OCI-LY7 (cell line): ENCODE measurements at regions not wholly inside any gene's neighbourhood (a gene's known extent, or its start where the extent isn't known, plus 50 kb on each side); places are given as distances from the start of the nearest gene placed in this dataset.

Experiments used
- BruUV-seq: library from RNA; stranded (reverse); fragments of 400-500 nt; replicated peaks from 2 replicates; lab custom pipeline; 2021; lab: Mats Ljungman, UMichigan
- CTCF ChIA-PET: fragments of 300-600 bp; sonication (Branson Sonifier 250); formaldehyde crosslinking; loops from one replicate; lab custom pipeline; 2022; ENCODE audit warnings: antibody characterized with exemption; ENCODE audit not compliant: unreplicated experiment; lab: Charles Lee
- POLR2A ChIA-PET: fragments of 300-600 bp; sonication (Branson Sonifier 250); formaldehyde crosslinking; loops from one replicate; lab custom pipeline; 2022; ENCODE audit warnings: antibody characterized with exemption; lab: Charles Lee
- DNase-seq: peaks from one replicate; pipeline ENCODE4 v3.0.0-alpha.2; 2015; ENCODE audit warnings: low spot score
- H2AFZ ChIP-seq: fragments of 200-600 bp; sonication (generic), shearing (Covaris generic); 2 replicates; pipeline ENCODE4 v1.6.1; 2014; ENCODE audit warnings: mild to moderate bottlenecking, antibody characterized with exemption, low read length, moderate library complexity
- H3K27ac ChIP-seq: fragments of 200-600 bp; sonication (generic); 2 replicates; pipeline ENCODE4 v1.5.1; 2014; ENCODE audit warnings: mixed run types, low read depth, mild to moderate bottlenecking, moderate library complexity, low read length, inconsistent platforms; ENCODE audit not compliant: poor library complexity, severe bottlenecking
- H3K36me3 ChIP-seq: fragments of 200-600 bp; sonication (generic); 2 replicates; pipeline ENCODE4 v1.6.1; 2014; ENCODE audit warnings: mild to moderate bottlenecking, antibody characterized with exemption, low read length, moderate library complexity, mixed read lengths; ENCODE audit not compliant: insufficient read depth
- H3K4me1 ChIP-seq: fragments of 200-600 bp; sonication (generic); 2 replicates; pipeline ENCODE4 v1.5.1; 2014; ENCODE audit warnings: mild to moderate bottlenecking, low read length; ENCODE audit not compliant: insufficient read depth, poor library complexity, severe bottlenecking
- H3K4me2 ChIP-seq: fragments of 200-600 bp; sonication (generic); 2 replicates; pipeline ENCODE4 v1.6.1; 2014; ENCODE audit warnings: mild to moderate bottlenecking, low read length
- H3K4me3 ChIP-seq: fragments of 200-600 bp; sonication (generic); 2 replicates; pipeline ENCODE4 v1.5.1; 2014; ENCODE audit warnings: mild to moderate bottlenecking, low read depth, low read length; ENCODE audit not compliant: poor library complexity, severe bottlenecking
- H3K79me2 ChIP-seq: fragments of 200-600 bp; sonication (generic); 2 replicates; pipeline ENCODE4 v1.6.1; 2016; ENCODE audit warnings: low read depth, mild to moderate bottlenecking, low read length, moderate library complexity, mixed read lengths; ENCODE audit not compliant: insufficient read depth
- H3K9me2 ChIP-seq: fragments of 200-600 bp; sonication (generic); 2 replicates; pipeline ENCODE4 v1.6.1; 2016; ENCODE audit warnings: mild to moderate bottlenecking, low read length, mixed read lengths; ENCODE audit not compliant: insufficient read depth
- H3K9me3 ChIP-seq: fragments of 200-600 bp; sonication (generic); 2 replicates; pipeline ENCODE4 v1.6.1; 2014; ENCODE audit warnings: mild to moderate bottlenecking, mixed run types, low read length, mixed read lengths
- H4K20me1 ChIP-seq: fragments of 200-600 bp; sonication (generic); 2 replicates; pipeline ENCODE4 v1.6.1; 2014; ENCODE audit warnings: mild to moderate bottlenecking, antibody characterized with exemption, low read length, moderate library complexity, mixed read lengths; ENCODE audit not compliant: insufficient read depth
- CTCF ChIP-seq: fragments of 200-600 bp; sonication (generic); conservative IDR thresholded peaks from 2 replicates; pipeline ENCODE4 v1.5.1; 2014; ENCODE audit warnings: mild to moderate bottlenecking, antibody characterized with exemption, low read length, moderate library complexity, mixed read lengths
- EZH2phosphoT487 ChIP-seq: fragments of 200-600 bp; sonication (generic); IDR thresholded peaks from 2 replicates; pipeline ENCODE4 v1.6.1; 2018; ENCODE audit warnings: low read depth, borderline replicate concordance, mild to moderate bottlenecking, mixed run types, antibody characterized with exemption, low read length, moderate library complexity, mixed read lengths
- intact Hi-C: fragments of 100-400 bp; cut with micrococcal nuclease; formaldehyde crosslinking; loops from one replicate; pipeline ENCODE4 v1.10.0; 2022; ENCODE audit not compliant: unreplicated experiment

GRCh38 chr6:91088515-91088914 is 501.6 kb upstream of the MAP3K7 start:
- DNase-seq = no peak
- no peak overlapping the region for H3K4me2 ChIP-seq
- no peaks in the 10 kb centered on the region for H3K9me2 ChIP-seq
- H3K9me3 ChIP-seq = no peaks in the 10 kb centered on the region
- no peaks in the 10 kb centered on the region for H3K4me1 ChIP-seq
- POLR2A ChIA-PET = interaction anchor here (0.6 kb wide), 1 partner anchor 14 kb away, joined by 3 read pairs; no protein-coding TSS in a partner anchor
- H3K79me2 ChIP-seq = no peaks in the 10 kb centered on the region
- no peaks in the 10 kb centered on the region for H3K36me3 ChIP-seq
- BruUV-seq = no TSS peak
- CTCF ChIA-PET = no interaction called here
- TF ChIP-seq CTCF (no peak), EZH2phosphoT487 (no peak)
- H2AFZ ChIP-seq = no peak overlapping the region
- intact Hi-C loops = no loop called here
- no peaks in the 10 kb centered on the region for H4K20me1 ChIP-seq
- no peak overlapping the region for H3K4me3 ChIP-seq
- H3K27ac ChIP-seq = no peak overlapping the region

- no peaks in the 10 kb centered on the region for H3K9me2 ChIP-seq
- no peak overlapping the region for H2AFZ ChIP-seq
- H3K27ac ChIP-seq = no peak overlapping the region
- no peak overlapping the region for H3K4me2 ChIP-seq
- no peaks in the 10 kb centered on the region for H3K36me3 ChIP-seq
- CTCF ChIA-PET = no interaction called here
- no TSS peak for BruUV-seq
- H3K9me3 ChIP-seq = no peaks in the 10 kb centered on the region
- H4K20me1 ChIP-seq = no peaks in the 10 kb centered on the region
- intact Hi-C loops = no loop called here
- no peak overlapping the region for H3K4me3 ChIP-seq
- DNase-seq = no peak
- POLR2A ChIA-PET = interaction anchor here (0.6 kb wide), 2 partner anchors 15 to 159 kb away, joined by 3 read pairs; no protein-coding TSS in a partner anchor
- no peaks in the 10 kb centered on the region for H3K79me2 ChIP-seq
- no peaks in the 10 kb centered on the region for H3K4me1 ChIP-seq
- TF ChIP-seq CTCF (no peak), EZH2phosphoT487 (no peak)
Measured at GRCh38 chr6:91087908-91088307, 501.0 kb upstream of the MAP3K7 start.

- CTCF ChIA-PET = no interaction called here
Measured at GRCh38 chr6:91083211-91083610, 496.3 kb upstream of the MAP3K7 start.

More at GRCh38 chr6:91083211-91083610, 496.3 kb upstream of the MAP3K7 start:
- intact Hi-C loops = loop anchor here (5.0 kb wide), 1 partner anchor 141 kb away; no protein-coding TSS in a partner anchor
- DNase-seq = no peak
- POLR2A ChIA-PET = interaction anchor here (0.6 to 0.9 kb wide), 2 partner anchors 53 to 440 kb away, joined by 3 read pairs; no protein-coding TSS in a partner anchor
- Histone ChIP-seq H3K4me2 (no peak overlapping the region), H3K79me2 (no peaks in the 10 kb centered on the region), H4K20me1 (no peaks in the 10 kb centered on the region), H3K36me3 (no peaks in the 10 kb centered on the region), H2AFZ (no peak overlapping the region), H3K4me1 (no peaks in the 10 kb centered on the region), H3K27ac (no peak overlapping the region), H3K9me2 (no peaks in the 10 kb centered on the region), H3K9me3 (no peaks in the 10 kb centered on the region), H3K4me3 (no peak overlapping the region)
- BruUV-seq = no TSS peak
- TF ChIP-seq EZH2phosphoT487 = no peak
- TF ChIP-seq CTCF = no peak
